ENCODE measurements at regions not wholly inside any gene's neighbourhood (a gene's known extent, or its start where the extent isn't known, plus 50 kb on each side); places are given as distances from the start of the nearest gene placed in this dataset.
"Not testable (repeated sequence)": the region's sequence is repeated elsewhere in the genome, so short reads cannot be mapped to it uniquely, and the experiment has no call there.

- no peak for FAIRE-seq
Observed at GRCh38 chrX:3181846-3182245, 140.6 kb downstream of the ARSF start.

- no peak for FAIRE-seq
Observed at GRCh38 chrX:3178329-3178728, 137.1 kb downstream of the ARSF start.

DNA sequence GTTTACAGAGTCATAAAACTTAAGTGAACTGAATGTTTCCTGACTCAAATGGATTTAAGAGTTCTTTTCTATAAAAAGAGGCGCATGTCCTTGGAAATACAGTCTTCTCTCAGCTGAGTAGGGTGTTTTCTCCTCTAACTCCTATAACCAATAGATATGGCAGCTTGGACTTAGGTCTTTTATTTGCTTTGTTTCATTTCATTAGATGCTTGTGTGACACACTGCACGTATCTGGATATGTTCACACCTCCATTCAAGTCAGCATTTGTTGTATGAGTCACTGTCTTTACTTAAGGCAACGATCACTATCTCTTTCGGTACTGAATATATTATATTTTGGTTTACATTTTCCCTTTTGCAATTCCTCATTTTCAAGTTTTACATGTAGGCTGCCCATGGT, 136.6 kb downstream of the ARSF start:
- FAIRE-seq: no peak

DNA sequence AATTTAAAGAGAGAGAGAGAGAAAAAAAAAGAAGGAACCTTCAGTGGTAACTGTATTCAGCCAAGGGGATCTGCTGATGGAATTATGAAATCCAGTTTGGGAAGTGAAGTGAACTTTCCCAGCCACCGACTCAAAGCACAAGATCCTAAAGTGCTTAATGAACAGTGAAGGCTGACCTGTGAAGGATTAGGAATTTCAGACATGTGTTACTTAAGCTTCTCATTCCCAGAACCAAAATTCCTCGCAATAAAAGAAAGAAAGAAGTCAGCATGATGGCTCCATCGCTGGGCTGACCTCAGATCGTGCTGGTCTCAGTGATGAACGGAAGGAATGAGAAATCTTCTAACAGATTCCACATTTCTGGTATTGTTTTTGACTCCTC, 135.2 kb downstream of the ARSF start:
- FAIRE-seq: no peak

DNA sequence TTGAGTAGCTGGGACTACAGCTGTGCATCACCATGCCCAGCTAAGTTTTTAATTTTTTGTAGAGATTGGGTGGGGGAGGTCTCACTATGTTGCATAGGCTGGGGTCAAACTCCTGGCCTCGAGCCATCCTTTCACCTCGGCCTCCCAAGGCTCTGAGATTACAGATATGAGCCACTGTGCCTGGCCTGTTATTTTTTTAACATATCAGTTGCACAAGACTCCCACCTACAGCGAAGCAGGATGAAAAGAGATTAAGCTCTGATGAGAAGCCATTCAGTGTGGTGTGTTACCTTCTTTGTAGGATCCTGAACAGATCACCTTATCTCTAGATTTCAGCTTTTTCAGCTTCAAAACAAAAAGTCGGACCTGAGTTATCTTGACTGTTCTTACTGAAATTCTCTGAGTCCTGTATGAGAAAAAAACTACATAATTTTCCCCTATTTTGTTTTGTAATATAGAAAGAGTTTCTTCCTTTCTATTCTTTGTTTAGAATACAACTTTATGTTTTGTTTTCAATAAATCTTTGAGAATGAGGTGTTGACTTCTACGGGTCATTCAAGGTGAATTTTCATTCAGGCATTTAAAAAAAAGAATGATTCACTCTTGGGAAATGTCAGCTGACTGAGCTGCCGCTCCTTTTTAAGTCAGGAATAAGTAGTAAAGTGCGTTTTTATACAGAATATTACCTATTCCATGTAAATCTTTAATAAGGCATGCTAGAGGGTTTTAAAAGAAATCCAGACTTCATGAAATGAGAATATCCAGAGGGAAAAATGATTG, 134.6 kb downstream of the ARSF start:
- peak; percentile 14 for FAIRE-seq

GRCh38 chrX:3172156-3172555, 130.9 kb downstream of the ARSF start:
- FAIRE-seq: not testable (repeated sequence)

GRCh38 chrX:3169421-3169820, 128.2 kb downstream of the ARSF start:
- no peak for FAIRE-seq

GRCh38 chrX:3167771-3168170, 126.5 kb downstream of the ARSF start:
- FAIRE-seq: no peak

DNA sequence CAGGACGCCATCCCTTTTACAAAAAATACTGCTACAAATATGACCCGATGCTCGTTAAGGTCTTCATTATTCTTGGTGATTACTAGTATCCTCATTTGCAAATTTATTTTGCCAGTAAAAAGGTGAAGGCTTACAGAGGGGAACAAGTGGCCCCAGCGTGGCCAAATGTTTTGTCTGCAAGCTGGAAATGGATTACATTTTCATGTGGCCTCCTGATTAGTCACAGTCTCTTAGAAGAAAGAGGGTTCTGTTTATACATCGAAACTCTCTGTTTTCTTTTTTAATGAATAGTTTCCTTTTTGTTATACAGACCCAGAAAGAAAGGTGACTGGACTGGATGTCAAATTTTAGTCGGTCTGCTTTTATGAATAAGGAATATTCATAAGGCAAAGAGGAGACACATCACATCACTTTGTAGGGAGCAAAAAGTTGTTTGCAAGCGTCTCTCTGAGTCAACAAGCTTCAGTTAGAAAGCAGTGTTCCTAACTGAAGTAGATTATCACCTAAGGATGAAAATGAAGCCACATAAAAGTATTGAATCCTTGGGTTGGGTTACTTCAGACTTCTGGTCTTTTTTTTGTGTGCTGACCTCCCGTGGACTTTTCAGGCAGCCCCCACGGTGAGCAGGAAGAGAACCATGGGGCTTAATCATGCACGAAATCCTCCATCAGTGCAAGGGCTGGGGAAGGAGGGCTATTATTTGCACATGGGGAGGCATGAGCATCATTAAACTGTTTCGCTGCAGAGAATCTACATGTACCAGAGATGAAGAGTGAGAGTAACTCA, 125.6 kb downstream of the ARSF start:
- no peak for FAIRE-seq

DNA sequence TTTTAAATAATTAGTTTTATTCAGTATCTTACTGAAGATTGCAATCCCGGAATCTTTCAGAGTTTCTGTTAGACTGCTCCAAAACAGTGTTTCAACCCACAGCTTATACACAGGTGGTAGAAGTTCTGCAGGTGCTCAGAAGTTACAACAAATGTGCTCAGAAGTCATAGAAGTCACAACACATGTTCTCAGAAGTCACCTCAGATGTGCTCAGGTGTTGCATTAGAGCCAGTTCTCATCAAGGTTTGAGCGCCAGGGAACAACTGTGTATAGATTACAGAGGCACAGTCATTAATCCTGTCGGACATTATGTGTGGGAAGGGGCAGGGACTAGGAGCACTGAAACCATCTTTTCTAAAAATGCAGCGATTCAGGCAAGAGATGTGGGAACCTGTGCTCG, 124.5 kb downstream of the ARSF start:
- no peak for FAIRE-seq

All from colon (tissue), 2 donors.